ENCODE measurements at regions not wholly inside any gene's neighbourhood (a gene's known extent, or its start where the extent isn't known, plus 50 kb on each side); places are given as distances from the start of the nearest gene placed in this dataset.

GRCh38 chr15:81760686-81761085 lies 285.1 kb downstream of the MEX3B start (continued):
- TF ChIP-seq, protein P1, sequence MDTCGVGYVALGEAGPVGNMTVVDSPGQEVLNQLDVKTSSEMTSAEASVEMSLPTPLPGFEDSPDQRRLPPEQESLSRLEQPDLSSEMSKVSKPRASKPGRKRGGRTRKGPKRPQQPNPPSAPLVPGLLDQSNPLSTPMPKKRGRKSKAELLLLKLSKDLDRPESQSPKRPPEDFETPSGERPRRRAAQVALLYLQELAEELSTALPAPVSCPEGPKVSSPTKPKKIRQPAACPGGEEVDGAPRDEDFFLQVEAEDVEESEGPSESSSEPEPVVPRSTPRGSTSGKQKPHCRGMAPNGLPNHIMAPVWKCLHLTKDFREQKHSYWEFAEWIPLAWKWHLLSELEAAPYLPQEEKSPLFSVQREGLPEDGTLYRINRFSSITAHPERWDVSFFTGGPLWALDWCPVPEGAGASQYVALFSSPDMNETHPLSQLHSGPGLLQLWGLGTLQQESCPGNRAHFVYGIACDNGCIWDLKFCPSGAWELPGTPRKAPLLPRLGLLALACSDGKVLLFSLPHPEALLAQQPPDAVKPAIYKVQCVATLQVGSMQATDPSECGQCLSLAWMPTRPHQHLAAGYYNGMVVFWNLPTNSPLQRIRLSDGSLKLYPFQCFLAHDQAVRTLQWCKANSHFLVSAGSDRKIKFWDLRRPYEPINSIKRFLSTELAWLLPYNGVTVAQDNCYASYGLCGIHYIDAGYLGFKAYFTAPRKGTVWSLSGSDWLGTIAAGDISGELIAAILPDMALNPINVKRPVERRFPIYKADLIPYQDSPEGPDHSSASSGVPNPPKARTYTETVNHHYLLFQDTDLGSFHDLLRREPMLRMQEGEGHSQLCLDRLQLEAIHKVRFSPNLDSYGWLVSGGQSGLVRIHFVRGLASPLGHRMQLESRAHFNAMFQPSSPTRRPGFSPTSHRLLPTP (IDR thresholded peaks at IDR 0.05; ENCODE audit: borderline replicate concordance, extremely low read depth, insufficient read length): no peak
- TF ChIP-seq ZNF695 (CRISPR knock-in tag; IDR thresholded peaks at IDR 0.05): no peak

DNA sequence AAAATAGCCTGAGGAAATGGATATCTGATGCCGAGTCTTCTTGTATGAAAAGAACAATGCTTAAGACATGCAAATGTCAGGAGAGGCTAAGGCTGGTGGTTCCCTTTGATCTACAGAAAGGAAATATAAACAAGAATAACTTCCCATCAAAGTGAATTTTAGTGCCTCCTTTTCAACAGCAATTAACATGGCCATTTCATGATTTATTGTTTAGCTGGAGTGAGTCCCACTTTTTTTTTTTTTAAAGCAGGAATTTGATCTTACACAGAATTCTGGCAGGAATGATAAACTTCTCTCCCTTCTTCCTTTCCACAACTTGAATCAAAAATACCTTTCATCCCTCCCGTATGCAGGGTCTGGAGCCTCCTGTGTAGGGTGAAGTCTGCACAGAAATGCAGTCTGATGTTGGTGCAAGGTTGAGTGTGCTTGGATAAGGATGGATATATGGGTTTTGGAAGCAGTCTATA lies 287.0 kb downstream of the MEX3B start:
- BruUV-seq (replicated peaks): no TSS peak
- no peaks in the 10 kb centered on the region for H3K9me1 ChIP-seq (ENCODE audit: control insufficient read depth, insufficient read depth, low read length)
- peaks cover 8% of the 10 kb centered on the region; the same call in 1 of the 2 replicates for H4K20me1 ChIP-seq (replicated peaks; ENCODE audit: control insufficient read depth, insufficient read depth, low read length)
- in situ Hi-C loops (cut with MboI): no loop called here
- H3K36me3 ChIP-seq (ENCODE audit: control insufficient read depth, insufficient read depth, low read length): no peaks in the 10 kb centered on the region
- no peak for ATAC-seq
- ChIA-PET POLR2A (interaction anchor here (0.9 to 2.2 kb wide), 2 partner anchors 8 to 12 kb away, joined by 4 to 8 read pairs; no protein-coding TSS in a partner anchor), CTCF (ENCODE audit: low intra/inter-chr PET ratio) (no interaction called here)
- TF ChIP-seq SFPQ (IDR thresholded peaks at IDR 0.05; ENCODE audit: low read depth, low read length) (no peak), SIN3A (IDR thresholded peaks at IDR 0.05; ENCODE audit: borderline replicate concordance in 2 of 2, control insufficient read depth in 1 of 2, low read depth in 2 of 2, low read length in 2 of 2) (no peak), ZBTB43 (CRISPR knock-in tag; IDR thresholded peaks at IDR 0.05) (no peak), XRCC4 (IDR thresholded peaks at IDR 0.05; ENCODE audit: extremely low read depth, insufficient read depth, insufficient read length) (no peak), ZNF140 (CRISPR knock-in tag; IDR thresholded peaks at IDR 0.05) (no peak), NFXL1 (CRISPR knock-in tag; IDR thresholded peaks at IDR 0.05) (no peak), NCOA6 (IDR thresholded peaks at IDR 0.05) (no peak), FOXJ3 (CRISPR knock-in tag; IDR thresholded peaks at IDR 0.05) (no peak), DDX20 (tag; IDR thresholded peaks at IDR 0.05; ENCODE audit: low read depth) (no peak), ZNF224 (CRISPR knock-in tag; IDR thresholded peaks at IDR 0.05) (no peak)
- no peak overlapping the region for H2AFZ ChIP-seq (ENCODE audit: low read depth, low read length)
- no peaks in the 10 kb centered on the region for H3K9me3 ChIP-seq (replicated peaks; ENCODE audit: control insufficient read depth, insufficient read depth, low read depth, low read length)
- no peak overlapping the region for H3K4me3 ChIP-seq
- no peaks in the 10 kb centered on the region for H3K79me2 ChIP-seq (ENCODE audit: control insufficient read depth, insufficient read depth, low read length)
- DNase-seq (ENCODE audit: extremely low read depth in 1 of 4, low spot score in 3 of 4): no peak
- H3K27me3 ChIP-seq (ENCODE audit: control insufficient read depth in 2 of 2, insufficient read depth in 2 of 2, low read length in 2 of 2): 0 out of 5 replicates have a peak, but pooled peaks cover 0 to 5% of the 10 kb centered on the region in 2 experiments
- no peak overlapping the region for H3K27ac ChIP-seq (ENCODE audit: extremely low read depth, low read depth, low read length)
- FAIRE-seq: no peak
- no peaks in the 10 kb centered on the region for H3K4me1 ChIP-seq (replicated peaks in 1 of 2; ENCODE audit: control insufficient read depth in 2 of 2, insufficient read depth in 2 of 2, low read length in 2 of 2)
- no peak overlapping the region for H3K4me2 ChIP-seq (ENCODE audit: insufficient read depth, low read length)
- H3K9ac ChIP-seq (ENCODE audit: insufficient read depth in 1 of 2, low read depth in 2 of 2, low read length in 2 of 2): no peak overlapping the region
- intact Hi-C loops (cut with micrococcal nuclease): no loop called here
- 36% methylated on average over 2 of the region's 2 CpGs for WGBS (ENCODE audit: insufficient coverage, low coverage, missing lambda C conversion rate)
